ENCODE measurements at regions not wholly inside any gene's neighbourhood (a gene's known extent, or its start where the extent isn't known, plus 50 kb on each side); places are given as distances from the start of the nearest gene placed in this dataset.

DNA sequence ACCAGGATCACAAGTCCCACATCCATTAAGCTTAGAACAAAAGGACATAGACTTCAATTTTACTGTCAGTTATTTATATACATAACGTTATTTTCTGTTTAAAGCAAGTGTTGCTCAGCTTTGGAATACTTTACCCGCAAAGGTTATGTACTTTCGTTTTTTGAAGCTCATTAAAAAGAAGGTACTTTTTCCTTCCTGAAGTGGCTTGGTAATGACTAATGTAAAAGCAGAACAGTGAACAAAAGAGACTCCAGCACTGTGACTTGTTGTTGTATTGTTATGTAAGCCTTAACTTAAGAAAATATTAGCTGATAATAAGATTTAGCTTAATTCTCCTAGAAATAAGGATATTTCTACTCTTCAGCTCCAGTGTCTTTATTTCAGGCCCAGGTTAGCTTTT lies 97.3 kb upstream of the SLCO6A1 start:
- TF ChIP-seq, protein P1, sequence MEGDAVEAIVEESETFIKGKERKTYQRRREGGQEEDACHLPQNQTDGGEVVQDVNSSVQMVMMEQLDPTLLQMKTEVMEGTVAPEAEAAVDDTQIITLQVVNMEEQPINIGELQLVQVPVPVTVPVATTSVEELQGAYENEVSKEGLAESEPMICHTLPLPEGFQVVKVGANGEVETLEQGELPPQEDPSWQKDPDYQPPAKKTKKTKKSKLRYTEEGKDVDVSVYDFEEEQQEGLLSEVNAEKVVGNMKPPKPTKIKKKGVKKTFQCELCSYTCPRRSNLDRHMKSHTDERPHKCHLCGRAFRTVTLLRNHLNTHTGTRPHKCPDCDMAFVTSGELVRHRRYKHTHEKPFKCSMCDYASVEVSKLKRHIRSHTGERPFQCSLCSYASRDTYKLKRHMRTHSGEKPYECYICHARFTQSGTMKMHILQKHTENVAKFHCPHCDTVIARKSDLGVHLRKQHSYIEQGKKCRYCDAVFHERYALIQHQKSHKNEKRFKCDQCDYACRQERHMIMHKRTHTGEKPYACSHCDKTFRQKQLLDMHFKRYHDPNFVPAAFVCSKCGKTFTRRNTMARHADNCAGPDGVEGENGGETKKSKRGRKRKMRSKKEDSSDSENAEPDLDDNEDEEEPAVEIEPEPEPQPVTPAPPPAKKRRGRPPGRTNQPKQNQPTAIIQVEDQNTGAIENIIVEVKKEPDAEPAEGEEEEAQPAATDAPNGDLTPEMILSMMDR (optimal IDR thresholded peaks at IDR 0.05 in 1 of 3, IDR thresholded peaks at IDR 0.05 in 1 of 3, conservative IDR thresholded peaks at IDR 0.05 in 1 of 3; ENCODE audit: extremely low read depth in 1 of 3, insufficient read depth in 2 of 3, low read length in 3 of 3) = no peak
- TF ChIP-seq EZH2 (IDR thresholded peaks at IDR 0.05; ENCODE audit: low read length) = no peak
